ENCODE measurements at regions not wholly inside any gene's neighbourhood (a gene's known extent, or its start where the extent isn't known, plus 50 kb on each side); places are given as distances from the start of the nearest gene placed in this dataset.

- TF ChIP-seq POLR2A (IDR thresholded peaks at IDR 0.05) (no peak), POLR2AphosphoS5 (IDR thresholded peaks at IDR 0.05) (no peak), CTCF (IDR thresholded peaks at IDR 0.05) (no peak)
Measured at GRCh38 chr5:124592891-124593290, 153.5 kb downstream of the ZNF608 start.

All from stomach (tissue), 4 donors.